HepG2 (cell line): ENCODE measurements at regions not wholly inside any gene's neighbourhood (a gene's known extent, or its start where the extent isn't known, plus 50 kb on each side); places are given as distances from the start of the nearest gene placed in this dataset.

Experiments used
- ATAC-seq: fragments of 200-7000 bp; cut with Tn5 transposase; 3 replicates; pipeline ENCODE4 v1.9.1; 2020; ENCODE audit warnings: mild to moderate bottlenecking, moderate library complexity
- BruUV-seq: library from RNA; stranded (reverse); fragments of 400-500 nt; replicated peaks from 2 replicates; lab custom pipeline; 2021; lab: Mats Ljungman, UMichigan
- CTCF ChIA-PET: fragments of 300-600 bp; formaldehyde crosslinking; extraction: SDS; loops from one replicate; lab custom pipeline; 2021; ENCODE audit warnings: low total read pairs, inconsistent platforms, low intra/inter-chr PET ratio; lab: Yijun Ruan, JAX
- POLR2A ChIA-PET: fragments of 350-600 bp; sonication (Branson Sonifier 250); formaldehyde crosslinking; loops from one replicate; lab custom pipeline; 2020; ENCODE audit warnings: antibody characterized with exemption, inconsistent platforms; lab: Yijun Ruan, JAX
- DNase-seq: peaks from one replicate; pipeline ENCODE4 v3.0.0-alpha.2; 2015; ENCODE audit warnings: low spot score
- FAIRE-seq: peaks from 3 replicates; lab custom pipeline; 2011; peaks lifted over from hg19 to GRCh38; lab: Jason Lieb, UNC
- H2AFZ ChIP-seq: one replicate; pipeline ENCODE4 v1.6.1; 2011; ENCODE audit warnings: low read length, inconsistent platforms
- H3K27ac ChIP-seq: fragments of 300-600 bp; 3 replicates; pipeline ENCODE4 v1.8.0; 2011; ENCODE audit warnings: mixed run types, mild to moderate bottlenecking, mixed read lengths, low read length, inconsistent platforms; ENCODE audit not compliant: insufficient read depth; ENCODE audit errors: extremely low read length
- H3K27me3 ChIP-seq, 2 experiments: fragments of 200-600 bp in 1 of 2; 2 replicates in 1 of 2; 3 replicates in 1 of 2; pipeline versions ENCODE4 v1.6.0 to v1.8.0; 2011; ENCODE audit warnings: low read length in 2 of 2, mild to moderate bottlenecking in 2 of 2, moderate library complexity in 2 of 2, inconsistent platforms in 1 of 2; ENCODE audit not compliant: insufficient read depth in 2 of 2, control insufficient read depth in 1 of 2
- H3K36me3 ChIP-seq, 2 experiments: fragments of 200-600 bp in 1 of 2; replicated peaks in 1 of 2; 2 replicates in 1 of 2; 3 replicates in 1 of 2; pipeline versions ENCODE4 v1.5.1 to v1.8.0; 2011; ENCODE audit warnings: low read length in 2 of 2, inconsistent platforms in 1 of 2; ENCODE audit not compliant: insufficient read depth in 2 of 2, control insufficient read depth in 1 of 2
- H3K4me1 ChIP-seq: 2 replicates; pipeline ENCODE4 v1.5.1; 2012; ENCODE audit warnings: low read length, inconsistent platforms; ENCODE audit not compliant: insufficient read depth
- H3K4me2 ChIP-seq: 2 replicates; pipeline ENCODE4 v1.6.0; 2011; ENCODE audit warnings: low read depth, low read length, inconsistent platforms
- H3K4me3 ChIP-seq, 3 experiments: fragments of 200-600 bp in 1 of 3; sonication (generic), shearing (Covaris generic) in 1 of 3; replicated peaks in 1 of 3; 2 replicates each; pipeline ENCODE4 v1.5.1; 2011 to 2016; ENCODE audit warnings: low read length in 3 of 3, inconsistent platforms in 2 of 3, low read depth in 2 of 3, mild to moderate bottlenecking in 2 of 3, control low read depth in 1 of 3, mixed read lengths in 1 of 3; ENCODE audit not compliant: insufficient read depth in 1 of 3
- H3K79me2 ChIP-seq: one replicate; pipeline ENCODE4 v1.6.1; 2011; ENCODE audit warnings: low read length, inconsistent platforms; ENCODE audit not compliant: insufficient read depth
- H3K9ac ChIP-seq: 2 replicates; pipeline ENCODE4 v1.6.0; 2011; ENCODE audit warnings: mild to moderate bottlenecking, low read depth, low read length, inconsistent platforms; ENCODE audit not compliant: insufficient read depth
- H3K9me3 ChIP-seq: 2 replicates; pipeline ENCODE4 v1.5.1; 2012; ENCODE audit warnings: mild to moderate bottlenecking, low read length
- H4K20me1 ChIP-seq: 2 replicates; pipeline ENCODE4 v1.6.0; 2011; ENCODE audit warnings: inconsistent platforms, mild to moderate bottlenecking, low read length, moderate library complexity; ENCODE audit not compliant: insufficient read depth
- CERS6 ChIP-seq: sonication (generic); formaldehyde crosslinking; IDR thresholded peaks from 2 replicates; pipeline ENCODE4 v1.5.0; 2020; ENCODE audit warnings: missing genetic modification reagents
- SP5 ChIP-seq: IDR thresholded peaks from 2 replicates; pipeline ENCODE4 v1.6.1; 2016; ENCODE audit warnings: low read depth, borderline replicate concordance
- SRF ChIP-seq: IDR thresholded peaks from 2 replicates; pipeline ENCODE4 v1.6.1; 2011; ENCODE audit warnings: mild to moderate bottlenecking, low read depth, low read length, moderate library complexity
- THAP7 ChIP-seq: sonication (generic); formaldehyde crosslinking; IDR thresholded peaks from 2 replicates; pipeline ENCODE4 v1.8.1; 2023; ENCODE audit warnings: mild to moderate bottlenecking, missing genetic modification reagents
- ZFYVE20 ChIP-seq: sonication (generic); formaldehyde crosslinking; IDR thresholded peaks from 2 replicates; pipeline ENCODE4 v1.8.0; 2023; ENCODE audit warnings: low read depth, mild to moderate bottlenecking, moderate library complexity, missing genetic modification reagents, borderline replicate concordance
- WGBS: methylation state at CpG from one replicate; pipeline ENCODE4 v1.1.6; 2017; ENCODE audit warnings: low lambda C conversion rate; 5-methylcytosine and 5-hydroxymethylcytosine counted together
- in situ Hi-C: cut with HindIII; loops from 2 replicates; pipeline ENCODE4 v1.10.0; 2017; ENCODE audit warnings: low pct_unique_long_range_greater_than_20kb; ENCODE audit not compliant: extremely low pct_ligation_motif_present
- intact Hi-C: fragments of 100-400 bp; cut with micrococcal nuclease; formaldehyde crosslinking; loops from one replicate; pipeline ENCODE4 v1.10.0; 2022; ENCODE audit not compliant: unreplicated experiment
- TF ChIP-seq, protein P1 (sequence below): sonication (generic); formaldehyde crosslinking; IDR thresholded peaks from 2 replicates; pipeline ENCODE4 v1.4.0; 2020; ENCODE audit warnings: missing genetic modification reagents

GRCh38 chr3:72634128-72634527 lies 214.1 kb downstream of the SHQ1 start (continued):
- no peak for TF ChIP-seq CERS6

DNA sequence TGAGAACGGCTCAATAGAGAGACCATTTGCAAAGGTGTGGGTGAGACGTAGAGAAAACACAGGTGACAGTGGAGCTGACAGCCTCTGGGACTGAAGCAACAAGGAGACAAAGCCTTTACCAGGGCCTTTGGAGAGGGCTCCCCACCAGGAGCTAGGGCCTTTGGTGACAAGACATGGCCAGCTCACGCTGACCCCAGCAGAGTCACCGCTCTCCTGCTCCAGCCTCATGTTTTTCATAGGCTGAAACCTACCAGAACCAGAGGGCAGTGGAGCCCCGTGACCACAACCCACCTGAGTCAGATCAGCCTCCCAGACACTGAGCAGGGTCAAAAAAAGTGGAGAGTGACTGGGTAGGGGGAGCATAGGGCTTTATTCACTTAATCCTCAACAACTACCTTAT lies 214.7 kb downstream of the SHQ1 start:
- no peak overlapping the region for H2AFZ ChIP-seq
- peaks cover 0 to 8% of the 10 kb centered on the region in 2 experiments; a peak in 1 of 5 replicates for H3K27me3 ChIP-seq
- BruUV-seq = no TSS peak
- FAIRE-seq (no peak), DNase-seq (no peak)
- H3K27ac ChIP-seq = no peak overlapping the region
- H3K9ac ChIP-seq = no peak overlapping the region
- no peak overlapping the region for H3K4me3 ChIP-seq
- H3K4me1 ChIP-seq = no peaks in the 10 kb centered on the region
- in situ Hi-C loops = no loop called here
- no peaks in the 10 kb centered on the region for H4K20me1 ChIP-seq
- WGBS = 36% methylated on average over 3 of the region's 5 CpGs
- H3K79me2 ChIP-seq = no peaks in the 10 kb centered on the region
- TF ChIP-seq ZFYVE20 (CRISPR knock-in tag) (no peak), SP5 (CRISPR knock-in tag) (no peak), THAP7 (no peak), SRF (no peak)
- TF ChIP-seq, protein P1, sequence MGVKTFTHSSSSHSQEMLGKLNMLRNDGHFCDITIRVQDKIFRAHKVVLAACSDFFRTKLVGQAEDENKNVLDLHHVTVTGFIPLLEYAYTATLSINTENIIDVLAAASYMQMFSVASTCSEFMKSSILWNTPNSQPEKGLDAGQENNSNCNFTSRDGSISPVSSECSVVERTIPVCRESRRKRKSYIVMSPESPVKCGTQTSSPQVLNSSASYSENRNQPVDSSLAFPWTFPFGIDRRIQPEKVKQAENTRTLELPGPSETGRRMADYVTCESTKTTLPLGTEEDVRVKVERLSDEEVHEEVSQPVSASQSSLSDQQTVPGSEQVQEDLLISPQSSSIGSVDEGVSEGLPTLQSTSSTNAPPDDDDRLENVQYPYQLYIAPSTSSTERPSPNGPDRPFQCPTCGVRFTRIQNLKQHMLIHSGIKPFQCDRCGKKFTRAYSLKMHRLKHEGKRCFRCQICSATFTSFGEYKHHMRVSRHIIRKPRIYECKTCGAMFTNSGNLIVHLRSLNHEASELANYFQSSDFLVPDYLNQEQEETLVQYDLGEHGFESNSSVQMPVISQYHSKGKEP (CRISPR knock-in tag) = no peak
- TF ChIP-seq, all 625 proteins: peak for 0
- no peaks in the 10 kb centered on the region for H3K36me3 ChIP-seq
- no peaks in the 10 kb centered on the region for H3K9me3 ChIP-seq
- no peak overlapping the region for H3K4me2 ChIP-seq
- ChIA-PET CTCF (no interaction called here), POLR2A (no interaction called here)
- intact Hi-C loops = no loop called here
- no peak for ATAC-seq
